HK-2 (cell line): ENCODE measurements at regions not wholly inside any gene's neighbourhood (a gene's known extent, or its start where the extent isn't known, plus 50 kb on each side); places are given as distances from the start of the nearest gene placed in this dataset.

Experiments
- DNase-seq: peaks from one replicate; pipeline ENCODE4 v3.0.0-alpha.2; 2018; ENCODE audit not compliant: unreplicated experiment

DNA sequence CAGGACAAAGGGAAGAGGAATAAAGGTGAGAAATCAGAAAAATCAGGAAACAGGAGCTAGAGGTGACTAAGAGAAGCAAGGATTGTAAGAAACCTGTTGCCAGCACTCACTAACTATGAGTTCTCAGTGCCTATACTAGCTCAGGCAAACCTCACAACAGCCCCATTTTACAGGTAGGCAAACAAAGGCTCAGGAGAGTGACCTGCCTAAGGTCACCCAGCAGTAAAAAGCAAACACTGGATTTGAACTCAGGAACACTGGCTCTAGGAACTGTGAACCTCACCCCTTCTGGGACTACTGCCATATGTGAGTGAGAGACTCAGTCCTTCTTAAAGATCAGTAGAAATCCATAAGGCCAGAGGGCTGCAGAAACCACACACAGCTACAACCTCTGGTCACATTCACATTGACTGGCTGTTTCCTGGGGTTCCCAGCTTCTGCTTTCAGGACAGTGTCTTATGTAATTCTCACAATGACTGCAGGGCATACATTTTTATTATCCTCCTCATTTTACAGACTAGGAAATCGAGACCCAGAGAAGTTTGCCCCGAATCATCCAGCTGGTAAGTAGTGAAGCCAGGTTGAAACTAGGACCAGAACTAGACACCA is 80.7 kb upstream of the MAFB start:
- no peak for DNase-seq

DNA sequence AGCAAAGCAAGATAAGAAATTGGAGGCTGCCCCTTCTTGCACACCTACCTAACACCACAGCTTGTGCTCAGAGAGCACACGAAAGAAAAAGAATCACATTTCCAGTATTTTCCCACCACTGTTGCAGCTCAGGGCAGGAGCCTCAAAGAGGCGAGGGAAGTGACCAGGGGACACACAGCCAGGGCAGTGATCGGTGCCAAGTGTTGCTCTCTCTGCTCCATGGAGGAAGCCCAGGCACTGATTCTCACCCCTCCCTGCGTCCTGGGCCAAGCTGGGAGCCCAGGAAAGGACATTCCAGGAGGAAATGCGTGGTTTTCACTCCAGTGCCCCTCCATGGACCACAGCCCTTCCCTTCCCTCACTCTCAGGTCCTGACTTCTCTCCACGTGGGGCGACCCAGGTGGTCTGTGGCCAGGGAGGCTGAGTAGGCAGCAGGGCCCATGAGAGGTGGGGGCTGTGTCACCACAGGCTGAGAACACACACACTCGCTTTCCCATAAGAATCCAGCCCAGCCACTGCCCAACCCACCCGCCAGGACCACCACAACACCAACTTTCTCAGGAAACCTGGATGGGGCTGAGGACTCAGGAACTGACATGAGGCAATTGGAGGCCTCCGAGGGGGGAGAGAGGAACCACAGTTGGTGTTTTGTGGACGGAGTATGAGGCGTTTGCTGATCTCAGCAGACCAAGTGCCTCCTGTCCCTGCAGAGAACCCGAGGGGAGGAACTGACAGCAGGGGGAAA is 81.7 kb upstream of the MAFB start:
- DNase-seq, result no peak

DNA sequence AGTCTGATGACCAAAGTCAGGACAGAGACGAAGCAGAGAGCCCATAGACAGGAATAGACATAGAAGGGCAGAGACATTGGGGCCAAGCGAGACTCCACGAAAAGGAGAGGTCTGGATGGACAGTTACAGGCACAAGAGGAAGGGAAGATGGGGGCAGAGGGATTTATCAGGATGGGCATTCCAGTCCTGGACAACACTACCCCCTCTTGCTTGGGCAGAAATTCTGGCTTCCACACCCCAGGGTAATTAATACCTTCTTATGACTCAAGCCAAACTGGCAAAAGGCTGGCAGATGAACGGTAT is 82.2 kb upstream of the MAFB start:
- no peak for DNase-seq

DNA sequence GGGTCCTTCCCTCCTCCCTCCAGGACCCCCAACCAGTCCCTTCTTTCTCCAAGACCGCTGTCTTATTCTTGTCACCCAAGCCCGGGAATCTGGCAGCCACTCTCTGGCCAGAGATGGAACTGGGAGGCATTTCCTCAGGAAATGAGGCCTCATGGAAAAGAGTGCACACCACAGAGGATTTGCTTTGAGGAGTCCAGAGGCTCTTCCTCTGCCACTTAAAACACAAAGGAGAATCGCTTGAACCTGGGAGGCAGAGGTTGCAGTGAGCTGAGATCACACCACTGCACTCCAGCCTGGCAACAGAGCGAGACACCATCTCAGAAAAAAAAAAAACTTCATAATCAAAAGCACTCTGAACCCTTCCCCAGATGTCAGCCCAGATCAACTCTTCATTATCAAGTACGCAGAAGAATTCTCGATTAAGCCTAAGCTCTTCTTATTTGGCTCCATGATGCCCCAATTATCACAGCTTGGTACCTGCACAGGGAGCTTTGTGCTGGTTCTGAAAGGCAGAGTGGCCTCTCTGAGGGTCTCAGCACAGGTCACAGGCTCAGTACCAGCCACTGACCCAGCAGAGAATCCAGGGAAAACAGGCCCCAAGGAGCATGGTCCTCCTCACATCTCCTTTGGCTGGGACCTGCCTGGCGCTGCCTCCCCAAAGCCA is 82.9 kb upstream of the MAFB start:
- DNase-seq, result no peak

- DNase-seq, result no peak
Measured at GRCh38 chr20:40773376-40773775, 84.3 kb upstream of the MAFB start.

DNA sequence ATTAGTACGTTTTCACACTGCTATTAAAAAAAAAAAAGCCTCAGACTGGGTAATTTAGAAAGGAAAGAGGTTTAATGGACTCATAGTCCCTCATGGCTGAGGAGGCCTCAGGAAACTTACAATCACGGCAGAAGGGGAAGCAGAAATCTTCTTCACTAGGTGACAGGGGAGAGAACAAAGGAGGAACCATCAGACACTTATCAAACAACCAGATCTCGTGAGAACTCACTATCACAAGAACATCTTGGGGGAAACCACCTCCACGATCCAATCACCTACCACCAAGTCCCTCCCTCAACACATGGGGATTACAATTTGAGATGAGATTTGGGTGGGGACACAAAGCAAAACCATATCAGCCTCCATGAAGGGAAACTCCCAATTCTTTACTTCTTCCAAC is 85.2 kb upstream of the MAFB start:
- no peak for DNase-seq

DNA sequence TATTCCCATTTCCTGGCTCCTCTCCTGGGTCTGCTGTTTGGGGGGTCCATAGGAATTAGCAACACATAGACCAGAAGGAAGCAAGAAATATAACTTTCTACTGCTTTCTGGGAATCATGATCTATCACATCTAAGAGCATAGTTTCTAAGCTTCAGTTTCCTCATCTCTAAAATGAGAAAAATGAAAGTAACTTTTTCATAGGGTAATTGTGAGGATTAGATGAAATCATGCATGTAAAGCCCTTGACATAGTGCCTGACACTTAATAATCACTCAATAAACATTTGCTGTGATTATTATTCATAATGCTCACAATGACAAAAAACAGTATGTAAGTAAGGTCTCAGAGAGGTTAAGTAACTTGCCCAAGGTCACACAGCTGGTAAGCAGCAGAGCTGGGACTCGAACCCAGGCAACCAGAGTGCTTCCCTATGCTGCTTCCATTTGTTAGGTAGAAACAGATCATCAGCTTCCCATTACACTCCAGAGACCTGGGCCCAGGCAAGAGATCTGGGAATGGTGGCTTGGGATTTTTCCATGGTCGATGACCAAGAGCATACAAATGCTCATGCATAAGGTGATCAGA is 86.6 kb upstream of the MAFB start:
- DNase-seq, result no peak

DNA sequence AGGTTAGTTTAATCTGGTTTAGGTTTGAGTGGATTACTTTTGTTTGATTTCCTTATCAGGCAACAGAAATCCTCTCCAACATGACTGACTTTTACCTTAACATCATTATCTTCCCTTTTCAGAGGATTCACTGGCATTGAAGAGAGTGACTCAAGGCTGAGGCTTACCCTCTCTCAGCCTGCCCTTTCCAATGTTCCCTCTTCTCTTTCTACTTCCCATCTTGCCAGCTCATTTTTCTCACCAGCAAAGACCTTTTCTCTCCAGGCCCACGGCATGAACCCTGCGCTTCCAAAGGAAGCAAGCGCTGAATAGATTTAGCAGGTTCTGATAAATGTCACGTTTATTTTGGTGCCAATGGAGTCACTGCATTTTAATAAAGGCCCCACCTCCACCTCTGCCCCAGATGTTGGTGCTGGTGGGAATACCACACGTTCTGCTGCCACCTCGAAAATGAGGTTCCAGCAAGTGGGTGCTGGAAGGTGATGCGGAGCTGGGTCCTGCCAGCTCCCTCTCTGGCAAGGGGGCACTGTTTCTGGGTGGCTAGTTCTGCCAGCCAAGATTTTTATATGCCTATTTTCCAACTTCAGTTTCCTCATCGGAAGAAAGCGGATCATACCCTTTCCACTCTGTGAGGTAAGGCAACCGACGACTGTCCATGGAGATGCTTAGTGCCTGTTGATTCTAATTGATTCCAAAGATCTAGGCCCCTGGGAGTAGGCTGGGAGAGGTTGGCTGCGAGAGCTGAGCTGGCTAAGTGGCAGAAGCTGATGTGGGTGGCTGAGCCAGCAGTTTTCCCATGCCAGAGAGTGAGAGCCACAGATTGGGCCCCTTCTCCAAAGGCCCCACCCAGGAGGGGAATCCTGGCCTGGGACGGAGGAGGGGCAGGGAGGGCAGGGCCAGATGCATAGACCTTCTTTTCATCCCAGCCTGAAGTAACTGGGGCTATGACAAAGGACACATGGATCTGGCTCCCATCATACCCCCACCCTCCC is 87.7 kb upstream of the MAFB start:
- DNase-seq, result no peak

- no peak for DNase-seq
Measured at GRCh38 chr20:40777653-40778052, 88.6 kb upstream of the MAFB start.

GRCh38 chr20:40778894-40779496 is 90.0 kb upstream of the MAFB start:
- no peak for DNase-seq

DNA sequence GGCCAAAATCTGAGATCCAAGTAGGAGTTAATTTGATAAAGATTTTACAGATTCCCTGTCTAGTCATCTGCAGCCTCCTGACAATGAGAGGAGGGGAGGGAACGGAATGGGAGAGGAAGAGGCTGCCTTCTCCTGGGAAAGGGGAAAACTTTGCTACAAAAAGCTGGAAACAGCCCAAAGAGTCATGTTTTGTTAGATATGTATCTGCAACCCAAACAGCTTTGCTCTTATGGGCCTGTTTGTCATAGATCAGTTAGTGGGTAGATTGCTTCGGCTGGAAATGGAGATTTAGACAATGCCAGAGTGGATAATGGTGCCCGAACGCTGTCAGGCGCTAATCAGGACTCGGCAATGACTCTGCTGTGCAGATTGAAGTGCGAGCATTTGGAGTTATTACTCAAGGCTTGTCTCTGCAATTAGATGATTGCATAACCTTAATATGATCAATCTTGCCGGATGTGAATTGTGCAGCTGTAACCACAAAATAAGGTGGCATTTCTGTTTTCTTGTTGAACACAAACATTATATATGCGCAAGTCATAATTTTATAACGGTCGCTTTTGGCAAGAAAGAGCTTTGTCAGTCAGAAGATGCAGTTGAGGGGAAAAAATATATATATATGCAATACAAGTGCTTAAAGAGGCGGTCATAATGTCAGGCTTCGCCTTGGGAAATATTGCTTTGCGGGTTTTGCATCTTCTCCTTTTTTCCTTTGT is 92.4 kb upstream of the MAFB start:
- no peak for DNase-seq

DNA sequence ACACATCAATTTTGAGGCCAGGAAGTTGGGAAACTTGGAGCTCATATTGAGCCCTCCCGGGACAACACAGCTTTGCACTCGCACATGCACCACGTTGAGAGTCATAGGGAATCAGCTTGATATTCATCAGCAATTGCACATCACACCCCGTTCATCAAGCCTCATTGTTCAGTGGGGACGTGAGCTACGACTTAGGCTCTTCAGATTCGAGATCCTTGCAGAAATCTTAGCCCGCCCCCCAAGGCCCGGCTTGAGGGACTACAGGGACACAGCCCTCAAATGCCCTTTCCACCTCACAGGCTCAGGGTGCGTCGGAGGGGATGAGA is 93.0 kb upstream of the MAFB start:
- no peak for DNase-seq

DNA sequence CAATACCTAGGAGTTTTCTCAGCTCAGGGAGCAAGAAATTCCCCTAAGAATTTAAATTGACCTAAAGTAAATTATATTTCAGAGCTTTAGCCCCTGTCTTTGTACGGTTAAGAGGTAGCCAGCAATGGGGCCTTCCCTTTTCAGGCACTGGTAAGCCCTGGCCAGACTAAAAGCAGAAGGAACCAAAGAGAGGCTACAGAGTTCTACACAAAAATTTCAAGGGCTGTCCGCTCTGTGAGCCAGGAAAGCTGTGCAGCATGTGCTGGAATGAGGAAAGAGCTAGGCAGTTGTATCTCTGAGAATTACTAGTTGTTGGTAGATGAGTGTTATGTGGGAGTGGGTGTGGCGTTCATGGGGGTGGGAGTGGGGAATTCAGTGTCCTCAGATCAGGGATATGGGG is 96.3 kb upstream of the MAFB start:
- no peak for DNase-seq

- no peak for DNase-seq
Measured at GRCh38 chr20:40786336-40786735, 97.3 kb upstream of the MAFB start.

DNA sequence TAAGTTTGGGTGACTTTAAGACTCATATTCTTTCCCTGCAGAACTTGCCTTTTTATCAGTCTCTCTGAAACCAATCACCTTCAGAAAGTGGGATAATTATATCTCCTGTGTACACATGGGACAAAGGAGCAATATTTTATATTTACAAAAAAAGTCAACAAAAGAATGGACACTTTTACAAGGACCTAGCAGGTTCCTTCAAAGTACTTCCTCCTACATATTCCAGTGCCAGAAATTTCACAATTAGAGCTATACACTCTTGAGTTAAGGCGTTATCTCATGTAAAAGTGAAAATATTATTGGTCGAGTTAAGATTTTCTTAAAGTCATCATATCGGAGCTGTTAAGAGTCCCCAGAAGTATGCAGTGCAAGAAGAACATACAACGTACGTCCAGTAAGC is 98.9 kb upstream of the MAFB start:
- DNase-seq, result no peak

- DNase-seq, result no peak
Measured at GRCh38 chr20:40797425-40797824, 108.4 kb upstream of the MAFB start.

DNA sequence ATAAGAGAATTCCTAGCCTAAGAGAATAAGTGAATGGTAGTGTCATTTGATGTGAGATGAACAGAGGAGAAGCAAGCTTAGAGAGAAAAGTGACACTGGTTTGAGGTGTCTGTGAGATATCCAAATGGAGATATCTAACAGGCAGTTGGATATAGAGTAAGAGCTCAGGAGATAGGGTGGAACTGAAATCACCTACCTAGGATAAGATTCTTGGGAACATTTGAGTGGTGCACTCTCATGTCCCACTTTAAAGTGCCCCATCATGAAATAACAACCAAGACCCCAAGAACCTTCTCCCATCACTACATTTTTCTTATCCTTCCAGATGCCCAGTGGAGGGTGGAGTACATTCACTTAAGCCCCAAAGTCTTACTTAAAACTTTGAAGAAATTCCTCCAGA is 109.0 kb upstream of the MAFB start:
- no peak for DNase-seq

DNA sequence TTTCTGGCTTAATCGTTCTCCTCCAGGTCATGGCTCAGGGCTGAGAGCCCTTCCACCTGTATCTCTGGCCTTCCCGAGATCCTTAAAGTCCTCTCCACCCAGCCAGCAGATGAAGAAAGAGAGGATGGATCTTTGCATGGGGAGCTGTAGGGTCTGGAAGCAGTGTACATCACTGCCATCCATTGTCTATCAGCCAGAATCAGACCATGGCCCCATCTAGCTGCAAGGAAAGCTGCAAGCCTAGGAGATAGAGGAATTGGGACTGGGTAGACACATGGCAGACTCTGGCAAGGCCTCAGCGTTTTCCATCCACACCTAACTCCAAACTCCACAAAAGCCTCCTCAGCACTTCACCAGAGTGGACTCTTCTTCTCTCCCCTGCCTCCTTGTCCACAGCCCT is 113.8 kb upstream of the MAFB start:
- no peak for DNase-seq

- DNase-seq, result no peak
Measured at GRCh38 chr20:40803381-40803780, 114.3 kb upstream of the MAFB start.

DNA sequence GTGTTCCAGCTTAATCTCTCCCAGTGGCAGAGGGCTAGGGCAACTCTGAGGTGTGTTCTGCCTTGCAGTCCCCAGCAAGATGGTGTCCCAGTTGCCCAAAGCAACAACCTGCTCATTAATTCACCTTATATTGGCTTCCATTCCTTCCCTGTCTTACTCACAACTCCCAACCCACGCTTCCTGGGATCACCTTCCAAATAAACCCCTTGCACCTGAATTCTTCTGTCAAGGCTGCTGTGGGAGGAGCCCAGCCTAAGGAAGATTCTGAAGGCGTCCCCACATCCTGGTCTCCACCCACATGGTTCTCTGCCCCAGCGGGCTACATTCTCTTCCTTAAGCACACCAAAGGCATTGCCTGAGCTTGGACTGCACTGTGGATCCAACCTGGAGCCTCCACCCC is 116.6 kb upstream of the MAFB start:
- no peak for DNase-seq
